WI38 (cell line): ENCODE measurements at regions not wholly inside any gene's neighbourhood (a gene's known extent, or its start where the extent isn't known, plus 50 kb on each side); places are given as distances from the start of the nearest gene placed in this dataset.

Experiments
- H3K4me3 ChIP-seq: 2 replicates; pipeline ENCODE4 v1.5.1; 2011; ENCODE audit warnings: low read depth, mild to moderate bottlenecking, control low read depth, low read length
- TF ChIP-seq, protein P1 (sequence below): IDR thresholded peaks from 2 replicates; pipeline ENCODE4 v1.5.1; 2012; ENCODE audit warnings: low read depth, mild to moderate bottlenecking, control low read depth, low read length

DNA sequence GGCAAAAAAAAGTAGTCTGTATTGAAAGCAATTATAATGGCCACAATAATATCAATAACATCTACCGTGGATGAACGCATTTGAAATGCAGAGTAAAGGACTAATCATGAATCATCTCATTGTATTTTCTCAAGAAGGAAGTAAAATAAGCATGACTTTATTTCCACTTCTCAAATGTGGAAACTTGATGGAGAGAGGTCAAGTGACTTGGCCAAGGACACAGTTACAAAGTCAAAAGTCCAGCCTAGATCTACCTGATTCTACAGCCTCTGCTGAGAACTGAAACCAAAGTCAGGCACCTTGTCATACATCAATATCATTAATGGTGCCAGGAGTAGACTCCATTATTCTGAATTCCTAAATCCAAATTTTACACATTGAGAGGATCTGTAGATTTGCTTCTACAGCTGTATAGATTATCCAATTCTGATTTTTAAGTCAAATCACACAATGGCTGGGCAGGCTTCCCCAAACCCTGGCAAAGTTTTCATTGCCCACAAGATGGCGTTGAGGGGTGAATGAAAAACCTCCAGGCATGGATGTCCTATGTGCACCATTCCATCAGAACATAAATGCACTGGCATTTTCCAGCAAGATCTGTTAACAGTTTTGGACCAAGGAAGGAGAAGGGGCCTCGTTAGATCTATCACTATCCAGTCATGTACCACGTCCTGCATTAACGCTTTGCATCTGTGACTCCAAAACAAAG lies 423.1 kb downstream of the MAFB start:
- TF ChIP-seq, protein P1, sequence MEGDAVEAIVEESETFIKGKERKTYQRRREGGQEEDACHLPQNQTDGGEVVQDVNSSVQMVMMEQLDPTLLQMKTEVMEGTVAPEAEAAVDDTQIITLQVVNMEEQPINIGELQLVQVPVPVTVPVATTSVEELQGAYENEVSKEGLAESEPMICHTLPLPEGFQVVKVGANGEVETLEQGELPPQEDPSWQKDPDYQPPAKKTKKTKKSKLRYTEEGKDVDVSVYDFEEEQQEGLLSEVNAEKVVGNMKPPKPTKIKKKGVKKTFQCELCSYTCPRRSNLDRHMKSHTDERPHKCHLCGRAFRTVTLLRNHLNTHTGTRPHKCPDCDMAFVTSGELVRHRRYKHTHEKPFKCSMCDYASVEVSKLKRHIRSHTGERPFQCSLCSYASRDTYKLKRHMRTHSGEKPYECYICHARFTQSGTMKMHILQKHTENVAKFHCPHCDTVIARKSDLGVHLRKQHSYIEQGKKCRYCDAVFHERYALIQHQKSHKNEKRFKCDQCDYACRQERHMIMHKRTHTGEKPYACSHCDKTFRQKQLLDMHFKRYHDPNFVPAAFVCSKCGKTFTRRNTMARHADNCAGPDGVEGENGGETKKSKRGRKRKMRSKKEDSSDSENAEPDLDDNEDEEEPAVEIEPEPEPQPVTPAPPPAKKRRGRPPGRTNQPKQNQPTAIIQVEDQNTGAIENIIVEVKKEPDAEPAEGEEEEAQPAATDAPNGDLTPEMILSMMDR, result no peak
- H3K4me3 ChIP-seq, result no peak overlapping the region

DNA sequence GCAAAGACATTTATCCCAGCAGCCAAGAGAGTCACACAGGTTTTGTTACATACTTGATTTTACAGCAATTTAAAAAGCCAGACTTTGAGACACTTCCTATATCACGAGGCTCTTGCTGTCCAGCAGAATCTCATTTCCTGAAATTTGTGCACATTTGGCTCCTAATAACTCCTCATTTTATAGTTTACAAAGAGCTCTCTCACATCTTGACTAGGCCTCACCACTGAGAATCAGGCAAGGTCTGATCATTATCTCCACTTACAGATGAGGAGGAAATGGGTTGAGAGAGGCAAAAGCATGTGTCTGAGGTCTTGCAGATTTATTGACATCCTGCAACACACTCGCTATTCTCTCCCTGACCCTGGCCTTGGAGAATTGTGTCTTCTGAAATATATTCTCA lies 426.8 kb downstream of the MAFB start:
- TF ChIP-seq, protein P1, result no peak
- H3K4me3 ChIP-seq, result no peak overlapping the region

DNA sequence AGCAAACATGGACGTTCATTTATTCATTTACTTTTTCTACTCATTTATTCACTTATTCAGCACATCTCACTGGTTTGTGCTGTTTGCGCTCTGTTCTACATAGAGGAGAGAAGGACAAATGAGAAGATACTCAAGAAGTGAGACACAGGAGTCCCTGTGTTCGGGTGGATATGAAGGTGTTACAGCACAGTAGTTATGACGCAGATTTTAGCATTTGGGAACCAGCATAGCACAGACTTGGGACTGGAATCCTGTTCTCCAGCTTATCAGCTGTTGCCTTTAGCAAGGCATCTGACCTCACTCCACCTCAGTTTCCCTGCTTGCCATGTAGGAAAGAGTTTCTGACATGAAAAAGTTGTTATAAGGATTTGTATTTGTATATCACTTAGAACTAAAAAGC lies 430.1 kb downstream of the MAFB start:
- TF ChIP-seq, protein P1, result no peak
- H3K4me3 ChIP-seq, result no peak overlapping the region

DNA sequence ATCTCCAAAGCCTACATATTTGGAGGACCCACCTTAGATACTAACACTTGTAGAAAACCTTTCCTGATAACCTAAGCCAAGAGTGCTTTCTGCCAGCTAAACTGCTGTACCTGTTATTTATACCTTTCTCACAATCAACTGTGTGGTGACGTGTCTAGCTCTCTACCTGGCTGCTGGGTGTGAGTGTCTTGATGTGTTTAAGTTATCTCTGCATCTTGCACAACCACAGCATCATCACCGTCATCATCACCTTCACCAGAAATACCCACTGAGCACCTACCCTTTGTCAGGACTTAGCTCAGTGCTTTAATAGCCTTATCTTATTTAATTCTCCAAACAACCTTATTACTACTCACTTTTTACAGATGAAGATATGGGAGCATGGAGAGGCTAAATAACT lies 431.3 kb downstream of the MAFB start:
- TF ChIP-seq, protein P1, result no peak
- H3K4me3 ChIP-seq, result no peak overlapping the region

DNA sequence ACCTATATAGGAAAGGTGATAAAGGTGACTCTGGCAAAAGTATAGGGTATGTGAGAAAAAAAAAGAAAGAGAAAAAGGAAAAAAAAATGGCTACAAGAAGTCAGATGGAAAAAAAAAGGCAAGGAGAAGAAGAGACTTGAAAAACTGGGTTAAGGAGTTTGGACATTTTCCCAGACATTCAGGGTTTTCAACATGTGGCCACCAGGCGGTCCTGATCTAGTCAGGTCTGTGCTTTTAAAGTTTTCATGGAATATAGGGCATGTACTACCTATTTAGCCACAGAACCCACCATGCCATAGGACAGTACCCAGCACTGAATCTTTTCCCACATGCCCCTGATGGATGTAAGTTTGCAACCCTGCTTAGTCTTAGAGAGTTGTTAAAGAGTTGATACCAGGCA lies 433.7 kb downstream of the MAFB start:
- TF ChIP-seq, protein P1, result no peak
- no peak overlapping the region for H3K4me3 ChIP-seq

DNA sequence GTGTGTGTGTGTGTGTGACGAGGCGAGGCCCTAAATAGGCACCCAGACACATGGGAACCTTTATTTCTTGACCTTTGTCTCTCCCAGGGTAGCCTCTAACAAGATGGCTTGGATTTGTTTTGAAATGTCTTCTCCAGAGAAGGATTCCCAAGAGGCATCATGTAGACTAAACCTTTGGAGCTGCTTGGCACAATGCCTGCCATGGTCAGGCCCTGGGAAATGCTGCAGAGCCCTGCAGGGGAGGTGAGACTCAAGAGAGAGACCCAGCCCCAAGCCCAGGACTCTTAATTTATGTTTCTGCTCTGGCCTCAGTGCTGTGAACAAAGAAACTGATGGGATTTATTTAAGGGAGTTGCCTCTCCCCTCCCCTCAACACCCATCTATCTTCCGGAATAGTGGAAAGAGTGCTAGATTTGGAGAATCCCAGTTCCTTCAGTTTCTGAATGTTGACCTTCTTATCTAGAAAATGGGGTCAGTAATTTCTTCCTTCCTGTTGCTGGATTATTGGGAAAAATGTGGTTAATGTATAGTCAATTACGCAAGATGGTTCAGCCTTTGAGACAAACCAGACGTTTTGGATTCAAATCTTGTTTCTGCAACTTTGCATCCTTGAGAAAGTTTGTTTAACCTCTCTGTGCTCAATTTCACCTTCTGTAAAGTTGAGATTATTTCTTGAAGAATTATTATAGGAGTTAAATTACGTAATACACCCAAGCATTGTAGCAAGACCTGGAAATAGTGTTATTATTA lies 434.8 kb downstream of the MAFB start:
- TF ChIP-seq, protein P1, result no peak
- H3K4me3 ChIP-seq, result no peak overlapping the region

DNA sequence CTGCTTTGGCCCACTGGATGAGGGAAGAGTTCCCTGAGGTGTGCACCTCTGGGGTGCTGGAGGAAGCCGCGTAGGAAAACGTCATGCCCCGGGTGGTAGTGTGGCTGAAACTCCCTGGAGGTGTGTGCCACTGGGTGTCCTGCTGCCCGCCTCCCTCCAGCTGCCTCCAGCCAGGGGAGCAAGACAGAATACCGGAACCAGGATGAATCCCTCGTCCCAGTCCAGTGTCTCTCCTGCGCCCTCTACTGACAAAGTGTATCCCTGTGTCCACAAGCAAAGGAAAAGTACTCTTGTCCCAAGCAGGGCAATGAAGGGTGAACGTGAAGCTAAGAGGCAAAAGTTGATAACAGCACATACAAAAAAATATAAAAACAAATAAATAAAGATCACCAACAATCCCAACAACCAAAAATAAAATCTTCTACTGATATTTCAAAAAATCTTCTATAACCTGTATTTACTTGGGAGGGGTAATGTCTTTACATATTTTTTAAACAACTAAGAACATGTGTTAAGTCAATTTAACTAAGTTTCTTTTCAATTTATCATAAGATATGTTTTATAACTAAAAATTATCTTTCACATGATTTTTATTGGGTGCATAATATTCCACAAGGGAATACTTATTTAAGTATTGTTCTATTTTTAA lies 437.6 kb downstream of the MAFB start:
- no peak overlapping the region for H3K4me3 ChIP-seq
- TF ChIP-seq, protein P1, result no peak
